ENCODE measurements at regions not wholly inside any gene's neighbourhood (a gene's known extent, or its start where the extent isn't known, plus 50 kb on each side); places are given as distances from the start of the nearest gene placed in this dataset.

GRCh38 chr5:159814805-159815585 is 101.3 kb upstream of the ADRA1B start:
- Histone ChIP-seq H3K4me1 (ENCODE audit: control insufficient read depth, insufficient read depth, low read length) (peaks cover 5% of the 10 kb centered on the region), H3K27ac (ENCODE audit: low read length) (no peak overlapping the region), H3K9me3 (replicated peaks; ENCODE audit: control insufficient read depth, low read depth, low read length) (no peaks in the 10 kb centered on the region), H3K36me3 (ENCODE audit: control insufficient read depth, insufficient read depth, low read length) (no peaks in the 10 kb centered on the region), H3K4me3 (ENCODE audit: low read length) (no peak overlapping the region), H3K27me3 (ENCODE audit: control insufficient read depth, insufficient read depth, low read length) (no peaks in the 10 kb centered on the region)
- DNase-seq: no peak
- WGBS (ENCODE audit: insufficient coverage): 25% methylated on average over 2 of the region's 4 CpGs

- H3K27me3 ChIP-seq (ENCODE audit: control insufficient read depth, insufficient read depth, low read length): no peaks in the 10 kb centered on the region
- DNase-seq: no peak
- no peak overlapping the region for H3K4me3 ChIP-seq (ENCODE audit: low read length)
- WGBS (ENCODE audit: insufficient coverage): no CpG with 5 or more reads among the region's 5 CpGs
- no peaks in the 10 kb centered on the region for H3K9me3 ChIP-seq (replicated peaks; ENCODE audit: control insufficient read depth, low read depth, low read length)
- no peaks in the 10 kb centered on the region for H3K36me3 ChIP-seq (ENCODE audit: control insufficient read depth, insufficient read depth, low read length)
- peaks cover 5% of the 10 kb centered on the region for H3K4me1 ChIP-seq (ENCODE audit: control insufficient read depth, insufficient read depth, low read length)
- no peak overlapping the region for H3K27ac ChIP-seq (ENCODE audit: low read length)
Observed at GRCh38 chr5:159817262-159818029, 98.8 kb upstream of the ADRA1B start.

GRCh38 chr5:159819591-159820411 is 96.5 kb upstream of the ADRA1B start:
- no peaks in the 10 kb centered on the region for H3K9me3 ChIP-seq (replicated peaks; ENCODE audit: control insufficient read depth, low read depth, low read length)
- 18% methylated on average over 2 of the region's 9 CpGs for WGBS (ENCODE audit: insufficient coverage)
- H3K27me3 ChIP-seq (ENCODE audit: control insufficient read depth, insufficient read depth, low read length): no peaks in the 10 kb centered on the region
- no peaks in the 10 kb centered on the region for H3K36me3 ChIP-seq (ENCODE audit: control insufficient read depth, insufficient read depth, low read length)
- H3K4me1 ChIP-seq (ENCODE audit: control insufficient read depth, insufficient read depth, low read length): peaks cover 5% of the 10 kb centered on the region
- H3K4me3 ChIP-seq (ENCODE audit: low read length): no peak overlapping the region
- peak; percentile 60 for DNase-seq
- H3K27ac ChIP-seq (ENCODE audit: low read length): no peak overlapping the region

- 100% methylated on average over 1 of the region's 3 CpGs for WGBS (ENCODE audit: insufficient coverage)
- Histone ChIP-seq H3K4me1 (ENCODE audit: control insufficient read depth, insufficient read depth, low read length) (peaks cover 10% of the 10 kb centered on the region), H3K9me3 (replicated peaks; ENCODE audit: control insufficient read depth, low read depth, low read length) (no peaks in the 10 kb centered on the region), H3K36me3 (ENCODE audit: control insufficient read depth, insufficient read depth, low read length) (no peaks in the 10 kb centered on the region), H3K4me3 (ENCODE audit: low read length) (no peak overlapping the region), H3K27ac (ENCODE audit: low read length) (no peak overlapping the region), H3K27me3 (ENCODE audit: control insufficient read depth, insufficient read depth, low read length) (no peaks in the 10 kb centered on the region)
- no peak for DNase-seq
Observed at GRCh38 chr5:159820692-159821091, 95.6 kb upstream of the ADRA1B start.

GRCh38 chr5:159821461-159821940 is 94.8 kb upstream of the ADRA1B start:
- WGBS (ENCODE audit: insufficient coverage): 73% methylated on average over 3 of the region's 9 CpGs
- no peaks in the 10 kb centered on the region for H3K9me3 ChIP-seq (replicated peaks; ENCODE audit: control insufficient read depth, low read depth, low read length)
- no peaks in the 10 kb centered on the region for H3K36me3 ChIP-seq (ENCODE audit: control insufficient read depth, insufficient read depth, low read length)
- DNase-seq: no peak
- H3K27ac ChIP-seq (ENCODE audit: low read length): no peak overlapping the region
- no peaks in the 10 kb centered on the region for H3K27me3 ChIP-seq (ENCODE audit: control insufficient read depth, insufficient read depth, low read length)
- no peak overlapping the region for H3K4me3 ChIP-seq (ENCODE audit: low read length)
- peaks cover 17% of the 10 kb centered on the region for H3K4me1 ChIP-seq (ENCODE audit: control insufficient read depth, insufficient read depth, low read length)

GRCh38 chr5:159824188-159825161 is 91.8 kb upstream of the ADRA1B start:
- Histone ChIP-seq H3K36me3 (ENCODE audit: control insufficient read depth, insufficient read depth, low read length) (no peaks in the 10 kb centered on the region), H3K4me1 (ENCODE audit: control insufficient read depth, insufficient read depth, low read length) (peaks cover 20% of the 10 kb centered on the region), H3K27ac (ENCODE audit: low read length) (no peak overlapping the region), H3K27me3 (ENCODE audit: control insufficient read depth, insufficient read depth, low read length) (no peaks in the 10 kb centered on the region), H3K4me3 (ENCODE audit: low read length) (no peak overlapping the region), H3K9me3 (replicated peaks; ENCODE audit: control insufficient read depth, low read depth, low read length) (no peaks in the 10 kb centered on the region)
- WGBS (ENCODE audit: insufficient coverage): 90% methylated on average over 2 of the region's 6 CpGs
- DNase-seq: no peak

- H3K27me3 ChIP-seq (ENCODE audit: control insufficient read depth, insufficient read depth, low read length): no peaks in the 10 kb centered on the region
- WGBS (ENCODE audit: insufficient coverage): 29% methylated on average over 1 of the region's 3 CpGs
- no peak overlapping the region for H3K27ac ChIP-seq (ENCODE audit: low read length)
- H3K9me3 ChIP-seq (replicated peaks; ENCODE audit: control insufficient read depth, low read depth, low read length): no peaks in the 10 kb centered on the region
- H3K4me3 ChIP-seq (ENCODE audit: low read length): no peak overlapping the region
- H3K36me3 ChIP-seq (ENCODE audit: control insufficient read depth, insufficient read depth, low read length): no peaks in the 10 kb centered on the region
- peak; percentile 37 for DNase-seq
- H3K4me1 ChIP-seq (ENCODE audit: control insufficient read depth, insufficient read depth, low read length): peaks cover 17% of the 10 kb centered on the region
Observed at GRCh38 chr5:159825551-159826051, 90.7 kb upstream of the ADRA1B start.

GRCh38 chr5:159826351-159827214 is 89.7 kb upstream of the ADRA1B start:
- Histone ChIP-seq H3K9me3 (replicated peaks; ENCODE audit: control insufficient read depth, low read depth, low read length) (no peaks in the 10 kb centered on the region), H3K4me3 (ENCODE audit: low read length) (no peak overlapping the region), H3K27me3 (ENCODE audit: control insufficient read depth, insufficient read depth, low read length) (no peaks in the 10 kb centered on the region), H3K36me3 (ENCODE audit: control insufficient read depth, insufficient read depth, low read length) (no peaks in the 10 kb centered on the region), H3K4me1 (ENCODE audit: control insufficient read depth, insufficient read depth, low read length) (peaks cover 17% of the 10 kb centered on the region), H3K27ac (ENCODE audit: low read length) (peak overlapping the region; percentile 55)
- WGBS (ENCODE audit: insufficient coverage): 35% methylated on average over 2 of the region's 4 CpGs
- DNase-seq: peak; percentile 64

Data from muscle of leg (tissue), 3 donors.